Central memory CD8-positive, alpha-beta T cell (primary cell): ENCODE measurements at regions not wholly inside any gene's neighbourhood (a gene's known extent, or its start where the extent isn't known, plus 50 kb on each side); places are given as distances from the start of the nearest gene placed in this dataset.

Experiments
- ATAC-seq: fragments of 150-1000 bp; cut with Tn5 transposase; replicated peaks from 2 replicates; pipeline ENCODE4 v1.10.0; 2022; ENCODE audit warnings: mild to moderate bottlenecking, moderate FRiP score, moderate number of reproducible peaks; ENCODE audit not compliant: poor library complexity, severe bottlenecking; ENCODE audit errors: extremely low read depth
- DNase-seq, 2 donors: peaks; one replicate each; pipeline ENCODE4 v3.0.0; 2021; ENCODE audit warnings: low spot score in 2 of 2
- H3K27ac Mint-ChIP-seq: one replicate; pipeline ENCODE4 v1.8.0; 2022; ENCODE audit warnings: low read depth, mild to moderate bottlenecking, moderate library complexity, mixed read lengths
- H3K27me3 Mint-ChIP-seq: one replicate; pipeline ENCODE4 v1.8.0; 2022; ENCODE audit warnings: mixed read lengths
- H3K36me3 Mint-ChIP-seq: one replicate; pipeline ENCODE4 v1.8.0; 2022; ENCODE audit warnings: mild to moderate bottlenecking, moderate library complexity, mixed read lengths; ENCODE audit not compliant: insufficient read depth
- H3K4me1 Mint-ChIP-seq: one replicate; pipeline ENCODE4 v1.8.0; 2022; ENCODE audit warnings: mixed read lengths
- H3K4me3 Mint-ChIP-seq: one replicate; pipeline ENCODE4 v1.8.0; 2022; ENCODE audit warnings: mild to moderate bottlenecking, moderate library complexity, mixed read lengths
- H3K9me3 Mint-ChIP-seq: one replicate; pipeline ENCODE4 v1.8.0; 2022; ENCODE audit warnings: mixed read lengths

DNA sequence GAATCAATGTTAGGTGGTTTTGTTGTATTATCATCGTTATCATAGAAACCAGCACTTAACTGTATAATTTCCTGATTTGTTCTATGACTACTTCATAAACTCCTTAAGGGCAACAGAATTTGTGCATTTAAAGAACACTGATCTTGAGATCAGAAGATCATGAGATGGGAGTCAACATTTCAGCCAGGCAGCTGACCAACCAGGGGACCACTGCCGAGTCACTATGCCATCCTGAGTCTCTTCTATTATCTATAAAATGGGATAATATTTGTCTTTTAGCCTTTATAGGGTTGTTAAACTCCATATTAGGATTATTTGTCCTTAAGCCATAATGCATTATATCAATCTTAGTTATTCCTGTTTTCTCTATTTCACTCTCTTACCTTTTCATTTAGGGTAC lies 261.7 kb downstream of the GPAM start:
- DNase-seq = no peak
- ATAC-seq = no peak
- H3K4me3 Mint-ChIP-seq = no peak overlapping the region
- no peaks in the 10 kb centered on the region for H3K36me3 Mint-ChIP-seq
- no peaks in the 10 kb centered on the region for H3K4me1 Mint-ChIP-seq
- peaks cover 15% of the 10 kb centered on the region for H3K27me3 Mint-ChIP-seq
- H3K27ac Mint-ChIP-seq = no peak overlapping the region
- H3K9me3 Mint-ChIP-seq = no peaks in the 10 kb centered on the region

DNA sequence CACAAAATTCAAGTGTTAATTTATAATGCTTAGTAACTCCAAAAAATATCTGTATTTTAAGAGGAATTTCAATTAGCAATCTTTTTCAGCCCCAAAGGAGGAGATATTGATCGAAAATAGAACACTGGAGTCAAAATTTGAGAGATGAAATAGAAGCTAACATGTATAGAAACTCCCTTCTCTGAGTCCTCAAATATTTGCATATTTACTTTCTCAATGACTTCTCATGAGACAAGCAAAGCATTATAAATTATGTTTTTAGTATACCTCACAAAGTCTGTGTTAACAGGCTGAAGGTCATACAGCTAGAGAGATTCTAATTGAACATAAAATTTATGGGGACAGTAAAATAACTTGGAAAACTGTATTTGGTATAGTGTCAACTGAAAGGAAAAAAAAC lies 260.5 kb downstream of the GPAM start:
- Mint-ChIP-seq H3K36me3 (no peaks in the 10 kb centered on the region), H3K27me3 (peaks cover 3% of the 10 kb centered on the region), H3K4me3 (no peak overlapping the region), H3K4me1 (no peaks in the 10 kb centered on the region), H3K27ac (no peak overlapping the region), H3K9me3 (no peaks in the 10 kb centered on the region)
- ATAC-seq (no peak), DNase-seq (no peak)

DNA sequence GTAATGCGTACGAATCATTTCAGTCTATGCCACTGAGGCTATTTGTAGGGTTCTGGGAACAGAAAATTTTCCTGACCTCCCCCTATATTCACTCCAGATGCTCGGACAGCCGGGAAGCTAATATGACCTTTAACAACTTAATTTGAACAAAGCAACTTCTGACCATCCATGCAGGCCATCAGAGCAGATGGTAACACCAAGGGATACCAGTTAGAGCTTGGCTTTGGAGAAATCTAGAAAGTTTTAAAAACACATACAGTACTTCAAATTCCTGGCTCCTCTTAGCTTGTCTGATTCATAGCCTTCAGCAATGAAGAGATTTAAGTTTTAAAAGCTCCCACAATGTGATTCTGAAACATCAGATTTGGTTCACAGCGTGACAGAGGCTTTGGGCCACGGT lies 257.3 kb downstream of the GPAM start:
- DNase-seq (no peak), ATAC-seq (no peak)
- Mint-ChIP-seq H3K4me3 (no peak overlapping the region), H3K27ac (no peak overlapping the region), H3K4me1 (no peaks in the 10 kb centered on the region), H3K27me3 (no peaks in the 10 kb centered on the region), H3K9me3 (no peaks in the 10 kb centered on the region), H3K36me3 (no peaks in the 10 kb centered on the region)

DNA sequence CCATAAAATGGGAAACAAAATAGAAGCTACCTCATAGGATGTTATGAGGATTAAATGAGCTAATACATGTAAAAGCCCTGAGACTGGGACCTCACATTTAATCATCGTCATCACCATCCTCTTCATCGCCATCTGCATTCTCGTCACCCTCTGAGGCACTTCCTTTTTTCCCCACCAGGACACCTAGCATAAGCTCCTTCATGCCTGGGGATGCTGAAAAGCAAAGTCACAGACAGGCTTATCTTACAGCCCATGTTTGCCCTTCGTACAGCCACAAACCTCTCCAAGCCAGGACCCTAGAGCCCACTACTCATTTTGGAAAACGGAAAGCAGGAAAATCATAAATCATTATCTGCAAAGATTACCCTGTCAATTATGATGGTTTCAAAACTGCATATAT lies 249.6 kb downstream of the GPAM start:
- Mint-ChIP-seq H3K4me1 (no peaks in the 10 kb centered on the region), H3K27me3 (no peaks in the 10 kb centered on the region), H3K36me3 (no peaks in the 10 kb centered on the region), H3K27ac (no peak overlapping the region), H3K4me3 (no peak overlapping the region), H3K9me3 (no peaks in the 10 kb centered on the region)
- DNase-seq (no peak), ATAC-seq (no peak)

GRCh38 chr10:111934931-111935330 lies 248.6 kb downstream of the GPAM start:
- Mint-ChIP-seq H3K4me1 (no peaks in the 10 kb centered on the region), H3K27me3 (no peaks in the 10 kb centered on the region), H3K36me3 (no peaks in the 10 kb centered on the region), H3K4me3 (no peak overlapping the region), H3K9me3 (no peaks in the 10 kb centered on the region), H3K27ac (no peak overlapping the region)
- ATAC-seq = no peak
- no peak for DNase-seq

DNA sequence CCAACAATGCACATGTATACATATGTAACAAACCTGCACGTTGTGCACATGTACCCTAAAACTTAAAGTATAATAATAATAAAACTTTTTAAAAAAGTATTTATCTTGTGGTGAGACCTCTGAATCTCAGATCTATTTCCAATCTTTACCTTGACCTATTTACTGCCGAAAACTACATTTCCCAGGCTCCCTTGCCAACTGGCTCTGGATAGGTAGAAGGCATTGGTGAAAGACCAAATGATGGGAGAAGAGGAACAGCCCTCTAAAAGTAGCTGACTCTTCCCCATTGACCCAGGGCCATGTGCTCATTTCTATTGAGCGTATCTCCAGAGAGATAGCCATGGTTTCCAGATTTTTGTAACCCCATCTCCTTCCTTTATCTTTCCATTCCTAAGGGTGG lies 247.4 kb downstream of the GPAM start:
- DNase-seq (no peak), ATAC-seq (no peak)
- Mint-ChIP-seq H3K4me1 (no peaks in the 10 kb centered on the region), H3K27me3 (peaks cover 2% of the 10 kb centered on the region), H3K4me3 (no peak overlapping the region), H3K9me3 (no peaks in the 10 kb centered on the region), H3K27ac (no peak overlapping the region), H3K36me3 (no peaks in the 10 kb centered on the region)

DNA sequence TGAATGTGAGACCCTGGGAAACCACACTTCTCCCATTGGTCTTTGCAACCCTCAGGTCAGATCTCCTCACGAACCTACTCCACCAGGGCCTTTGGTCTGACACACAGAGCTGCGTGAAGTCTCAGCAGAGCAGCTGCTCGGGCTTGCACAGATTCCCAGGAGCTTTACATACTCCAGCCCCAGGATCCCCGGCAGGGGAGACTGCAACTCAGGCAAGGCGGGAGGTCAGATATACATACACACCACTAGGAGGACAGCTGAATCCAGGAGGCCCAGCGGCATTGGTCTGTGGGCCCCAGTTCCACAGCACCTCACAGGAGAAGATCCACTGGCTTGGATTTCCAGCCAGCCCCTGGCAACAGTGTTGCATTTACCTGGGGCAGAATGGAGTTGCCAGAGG lies 239.2 kb downstream of the GPAM start:
- Mint-ChIP-seq H3K36me3 (no peaks in the 10 kb centered on the region), H3K9me3 (peaks cover 17% of the 10 kb centered on the region), H3K27ac (no peak overlapping the region), H3K27me3 (peaks cover 34% of the 10 kb centered on the region), H3K4me3 (no peak overlapping the region), H3K4me1 (no peaks in the 10 kb centered on the region)
- no peak for DNase-seq
- no peak for ATAC-seq

- peaks cover 3% of the 10 kb centered on the region for H3K36me3 Mint-ChIP-seq
- H3K9me3 Mint-ChIP-seq = peaks cover 19% of the 10 kb centered on the region
- H3K27ac Mint-ChIP-seq = no peak overlapping the region
- no peaks in the 10 kb centered on the region for H3K4me1 Mint-ChIP-seq
- H3K4me3 Mint-ChIP-seq = no peak overlapping the region
- DNase-seq (no peak), ATAC-seq (no peak)
- no peaks in the 10 kb centered on the region for H3K27me3 Mint-ChIP-seq
These were observed 229.6 kb downstream of the GPAM start for GRCh38 chr10:111953949-111954348.

GRCh38 chr10:111954386-111954785 lies 229.2 kb downstream of the GPAM start:
- Mint-ChIP-seq H3K4me3 (no peak overlapping the region), H3K4me1 (no peaks in the 10 kb centered on the region), H3K27ac (no peak overlapping the region), H3K36me3 (peaks cover 3% of the 10 kb centered on the region), H3K9me3 (peaks cover 19% of the 10 kb centered on the region), H3K27me3 (peaks cover 4% of the 10 kb centered on the region)
- no peak for DNase-seq
- ATAC-seq = no peak

- Mint-ChIP-seq H3K4me3 (no peak overlapping the region), H3K4me1 (no peaks in the 10 kb centered on the region), H3K9me3 (peaks cover 19% of the 10 kb centered on the region), H3K27ac (no peak overlapping the region), H3K36me3 (peaks cover 3% of the 10 kb centered on the region), H3K27me3 (peaks cover 8% of the 10 kb centered on the region)
- DNase-seq = no peak
- no peak for ATAC-seq
These were observed 226.7 kb downstream of the GPAM start for GRCh38 chr10:111956841-111957240.

GRCh38 chr10:111962951-111963350 lies 220.6 kb downstream of the GPAM start:
- H3K9me3 Mint-ChIP-seq = no peaks in the 10 kb centered on the region
- ATAC-seq (no peak), DNase-seq (no peak)
- H3K27me3 Mint-ChIP-seq = peaks cover 8% of the 10 kb centered on the region
- H3K4me3 Mint-ChIP-seq = no peak overlapping the region
- no peaks in the 10 kb centered on the region for H3K36me3 Mint-ChIP-seq
- no peaks in the 10 kb centered on the region for H3K4me1 Mint-ChIP-seq
- H3K27ac Mint-ChIP-seq = no peak overlapping the region

DNA sequence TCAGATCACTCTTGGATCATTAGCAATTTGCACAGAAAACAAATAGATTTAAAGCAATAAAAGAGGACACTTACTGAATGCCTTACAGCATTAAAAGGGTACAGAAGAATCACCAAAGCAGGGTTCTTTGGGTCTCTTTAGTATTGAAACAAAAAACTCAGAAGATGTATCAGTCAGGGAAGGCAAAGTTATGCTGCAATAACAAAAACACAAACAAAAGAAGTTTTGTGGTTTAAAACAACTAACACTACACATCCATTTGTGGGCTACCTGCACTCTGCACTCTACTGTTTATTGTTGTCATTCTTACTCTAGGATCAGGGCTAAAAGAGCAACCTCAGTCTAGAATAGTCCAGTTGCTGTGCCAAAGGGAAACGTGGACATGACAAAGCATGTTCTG lies 216.4 kb downstream of the GPAM start:
- no peak overlapping the region for H3K4me3 Mint-ChIP-seq
- ATAC-seq (no peak), DNase-seq (no peak)
- no peaks in the 10 kb centered on the region for H3K9me3 Mint-ChIP-seq
- H3K27me3 Mint-ChIP-seq = no peaks in the 10 kb centered on the region
- H3K27ac Mint-ChIP-seq = no peak overlapping the region
- no peaks in the 10 kb centered on the region for H3K4me1 Mint-ChIP-seq
- no peaks in the 10 kb centered on the region for H3K36me3 Mint-ChIP-seq

DNA sequence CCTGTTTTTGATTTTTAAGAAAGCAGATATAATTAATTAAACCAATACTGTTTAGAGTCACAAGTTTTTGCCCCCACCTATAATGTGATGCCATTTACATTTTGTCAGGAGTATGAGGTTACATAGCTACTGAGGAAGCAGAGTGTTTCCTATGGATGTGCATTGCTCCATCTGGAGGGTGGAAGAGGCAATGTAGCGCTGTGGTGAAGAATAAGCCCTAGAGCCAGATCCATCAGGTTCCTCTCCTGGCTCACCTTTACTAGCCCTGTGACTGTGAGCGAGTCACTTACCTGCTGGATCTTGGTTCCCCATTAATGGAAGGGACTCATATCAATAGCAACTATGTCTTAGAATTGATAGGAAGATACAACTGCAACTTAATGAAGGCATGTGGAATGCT lies 216.0 kb downstream of the GPAM start:
- Mint-ChIP-seq H3K9me3 (no peaks in the 10 kb centered on the region), H3K4me3 (no peak overlapping the region), H3K4me1 (no peaks in the 10 kb centered on the region), H3K27ac (no peak overlapping the region), H3K27me3 (no peaks in the 10 kb centered on the region), H3K36me3 (no peaks in the 10 kb centered on the region)
- DNase-seq = no peak
- no peak for ATAC-seq

DNA sequence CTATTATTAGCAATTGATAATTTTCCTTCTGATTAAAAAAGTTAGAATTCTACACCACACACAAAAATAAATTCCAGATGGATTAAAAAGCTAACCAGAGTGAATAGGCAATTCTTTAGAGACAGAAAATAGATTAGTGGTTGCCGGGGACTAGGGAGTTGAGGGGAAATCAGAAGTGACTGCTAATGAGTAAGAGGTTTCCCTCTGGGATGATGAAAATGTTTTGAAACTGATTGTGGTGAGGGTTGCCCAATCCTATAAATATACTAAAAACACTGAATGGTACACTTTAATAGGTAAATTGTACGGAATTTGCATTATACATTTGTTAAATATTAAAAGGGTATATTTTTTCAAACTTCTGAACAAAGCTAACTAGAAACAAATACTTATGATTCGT lies 214.9 kb downstream of the GPAM start:
- Mint-ChIP-seq H3K9me3 (no peaks in the 10 kb centered on the region), H3K27ac (no peak overlapping the region), H3K4me3 (no peak overlapping the region), H3K36me3 (no peaks in the 10 kb centered on the region), H3K27me3 (no peaks in the 10 kb centered on the region), H3K4me1 (no peaks in the 10 kb centered on the region)
- ATAC-seq (no peak), DNase-seq (no peak)
